ENCODE measurements at regions not wholly inside any gene's neighbourhood (a gene's known extent, or its start where the extent isn't known, plus 50 kb on each side); places are given as distances from the start of the nearest gene placed in this dataset.

DNA sequence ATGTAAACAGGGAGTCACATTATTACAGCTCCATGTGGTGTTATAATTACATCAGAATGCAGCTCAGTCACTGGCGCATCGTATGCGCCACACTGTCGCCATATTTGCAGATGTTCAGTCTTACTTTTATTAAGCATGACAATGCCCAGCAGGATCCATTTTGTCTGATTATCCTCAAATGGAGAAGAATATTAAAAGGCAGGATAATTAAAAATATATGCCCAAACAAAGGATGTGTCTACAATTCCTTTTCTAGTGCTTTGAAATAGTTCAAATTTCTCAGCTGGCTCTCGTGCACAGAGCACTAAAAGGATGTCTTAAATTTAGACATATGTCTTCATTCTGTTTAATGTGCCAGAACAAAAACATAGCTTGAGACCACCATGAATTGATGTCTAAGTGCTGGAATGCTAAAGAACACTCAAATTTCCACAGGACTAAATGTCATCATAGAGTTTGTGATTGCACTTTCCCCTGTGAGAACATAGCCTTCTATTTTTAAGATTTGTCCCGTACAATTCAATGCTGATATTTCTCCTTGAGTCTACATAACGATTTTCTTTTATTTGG is 168.0 kb downstream of the DKK1 start:
- H3K4me3 ChIP-seq (ENCODE audit: low read depth, low read length, poor library complexity, severe bottlenecking) = no peak overlapping the region
- no peaks in the 10 kb centered on the region for H4K20me1 ChIP-seq (ENCODE audit: insufficient read depth, low read length)
- no peaks in the 10 kb centered on the region for H3K9me3 ChIP-seq (ENCODE audit: low read length)
- no peaks in the 10 kb centered on the region for H3K9me2 ChIP-seq (ENCODE audit: low read depth, low read length)
- TF ChIP-seq EZH2 (IDR thresholded peaks at IDR 0.05; ENCODE audit: borderline replicate concordance, low read length) (no peak), CTCF (IDR thresholded peaks at IDR 0.05; ENCODE audit: low read length) (no peak)
- no peaks in the 10 kb centered on the region for H3K36me3 ChIP-seq (ENCODE audit: insufficient read depth, low read length)
- H3K4me2 ChIP-seq (ENCODE audit: low read length) = no peak overlapping the region
- no peak overlapping the region for H3K9ac ChIP-seq (ENCODE audit: low read length)
- no peaks in the 10 kb centered on the region for H3K79me2 ChIP-seq (ENCODE audit: insufficient read depth, low read length)
- H2AFZ ChIP-seq (ENCODE audit: low read length) = no peak overlapping the region
- H3F3A ChIP-seq (ENCODE audit: insufficient read depth, low read length) = no peaks in the 10 kb centered on the region
- H3K27me3 ChIP-seq (ENCODE audit: insufficient read depth, low read length) = no peaks in the 10 kb centered on the region
- H3K27ac ChIP-seq (ENCODE audit: low read depth, low read length, poor library complexity, severe bottlenecking) = no peak overlapping the region
- no peaks in the 10 kb centered on the region for H3K4me1 ChIP-seq (ENCODE audit: insufficient read depth, low read length, severe bottlenecking)

DNA sequence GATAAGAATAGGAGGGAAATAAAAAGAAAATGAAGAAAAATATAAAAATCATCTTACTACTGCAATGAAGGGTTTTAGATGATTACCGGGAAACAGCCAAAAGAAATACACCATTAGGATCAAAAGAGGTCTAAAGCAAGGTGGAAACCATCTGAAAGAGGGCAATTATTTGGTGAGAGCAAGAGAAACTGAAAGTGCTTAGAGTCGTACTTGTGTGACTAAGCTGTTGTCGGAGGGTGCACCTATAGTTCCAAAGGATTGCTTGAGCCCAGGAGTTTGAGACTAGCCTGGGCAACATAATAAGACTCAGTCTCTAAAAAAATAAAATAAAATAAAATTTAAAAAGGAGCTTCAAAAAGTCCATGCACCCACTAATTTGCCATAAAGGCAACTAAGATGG is 169.5 kb downstream of the DKK1 start:
- Histone ChIP-seq H2AFZ (ENCODE audit: low read length) (no peak overlapping the region), H3K36me3 (ENCODE audit: insufficient read depth, low read length) (no peaks in the 10 kb centered on the region), H3K27me3 (ENCODE audit: insufficient read depth, low read length) (no peaks in the 10 kb centered on the region), H3K4me1 (ENCODE audit: insufficient read depth, low read length, severe bottlenecking) (no peaks in the 10 kb centered on the region), H3K4me2 (ENCODE audit: low read length) (no peak overlapping the region), H3K79me2 (ENCODE audit: insufficient read depth, low read length) (no peaks in the 10 kb centered on the region), H3K9ac (ENCODE audit: low read length) (no peak overlapping the region), H3K4me3 (ENCODE audit: low read depth, low read length, poor library complexity, severe bottlenecking) (no peak overlapping the region), H3F3A (ENCODE audit: insufficient read depth, low read length) (no peaks in the 10 kb centered on the region), H3K9me2 (ENCODE audit: low read depth, low read length) (no peaks in the 10 kb centered on the region), H3K27ac (ENCODE audit: low read depth, low read length, poor library complexity, severe bottlenecking) (no peak overlapping the region), H4K20me1 (ENCODE audit: insufficient read depth, low read length) (no peaks in the 10 kb centered on the region), H3K9me3 (ENCODE audit: low read length) (no peaks in the 10 kb centered on the region)
- no peak for TF ChIP-seq EZH2 (IDR thresholded peaks at IDR 0.05; ENCODE audit: borderline replicate concordance, low read length)

DNA sequence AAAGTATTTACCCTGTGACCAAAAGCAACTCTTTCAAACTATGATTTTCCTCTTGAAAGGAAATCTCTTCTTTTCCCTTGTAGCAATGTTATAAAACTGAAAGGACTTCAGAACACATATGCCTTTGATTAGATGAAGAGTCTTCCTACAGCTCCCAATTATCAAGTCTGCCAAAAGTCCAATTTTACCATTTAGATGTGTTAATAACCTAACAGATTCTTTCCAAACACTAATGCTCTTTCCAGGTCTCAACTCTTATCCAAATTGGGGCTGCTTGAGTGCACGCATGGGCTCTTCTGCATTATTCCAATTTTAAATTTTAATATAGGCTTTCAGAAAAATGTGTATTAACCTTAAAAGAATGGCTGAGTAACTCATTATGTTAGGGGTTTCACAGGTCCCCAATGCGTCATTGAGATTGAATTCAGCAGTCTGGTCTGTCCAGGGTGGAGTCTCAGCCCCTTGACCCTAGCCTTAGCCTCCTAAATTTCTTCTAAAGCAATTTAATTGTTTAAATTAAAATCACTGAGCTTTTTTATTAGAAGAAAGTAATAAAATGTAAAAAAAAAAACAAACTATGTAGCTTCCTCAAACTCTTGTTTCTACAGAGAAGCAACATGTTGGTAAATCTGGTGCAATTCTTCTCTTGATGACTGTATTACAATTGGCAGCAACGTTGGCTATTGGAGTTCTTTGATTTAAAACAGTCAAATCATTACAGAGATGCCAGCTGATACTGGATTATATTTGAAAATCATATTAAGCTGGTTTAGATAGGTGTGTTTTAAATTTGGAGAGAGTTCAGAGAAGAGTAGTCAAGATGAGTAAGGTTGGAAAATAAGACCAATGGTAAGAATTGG is 170.4 kb downstream of the DKK1 start:
- TF ChIP-seq EZH2 (IDR thresholded peaks at IDR 0.05; ENCODE audit: borderline replicate concordance, low read length) (no peak), CTCF (IDR thresholded peaks at IDR 0.05; ENCODE audit: low read length) (no peak)
- Histone ChIP-seq H3K4me1 (ENCODE audit: insufficient read depth, low read length, severe bottlenecking) (no peaks in the 10 kb centered on the region), H3K79me2 (ENCODE audit: insufficient read depth, low read length) (no peaks in the 10 kb centered on the region), H3K4me3 (ENCODE audit: low read depth, low read length, poor library complexity, severe bottlenecking) (no peak overlapping the region), H3K9me2 (ENCODE audit: low read depth, low read length) (no peaks in the 10 kb centered on the region), H3K9ac (ENCODE audit: low read length) (no peak overlapping the region), H3K9me3 (ENCODE audit: low read length) (no peaks in the 10 kb centered on the region), H2AFZ (ENCODE audit: low read length) (no peak overlapping the region), H3K4me2 (ENCODE audit: low read length) (no peak overlapping the region), H4K20me1 (ENCODE audit: insufficient read depth, low read length) (no peaks in the 10 kb centered on the region), H3K36me3 (ENCODE audit: insufficient read depth, low read length) (no peaks in the 10 kb centered on the region), H3K27ac (ENCODE audit: low read depth, low read length, poor library complexity, severe bottlenecking) (no peak overlapping the region), H3K27me3 (ENCODE audit: insufficient read depth, low read length) (no peaks in the 10 kb centered on the region), H3F3A (ENCODE audit: insufficient read depth, low read length) (no peaks in the 10 kb centered on the region)
